Keratinocyte (primary cell): ENCODE measurements at regions not wholly inside any gene's neighbourhood (a gene's known extent, or its start where the extent isn't known, plus 50 kb on each side); places are given as distances from the start of the nearest gene placed in this dataset.

Experiments used
- DNase-seq: peaks from one replicate; pipeline ENCODE4 v3.0.0-alpha.2; 2011; ENCODE audit warnings: low read depth, missing footprints, low spot score
- FAIRE-seq: peaks from 2 replicates; lab custom pipeline; 2011; peaks lifted over from hg19 to GRCh38; lab: Jason Lieb, UNC
- H2AFZ ChIP-seq: 2 replicates; pipeline ENCODE4 v1.6.0; 2012; ENCODE audit warnings: low read length, control low read depth, inconsistent platforms; ENCODE audit not compliant: control insufficient read depth
- H3K27ac ChIP-seq: 2 replicates; pipeline ENCODE4 v1.5.1; 2011; ENCODE audit warnings: low read length; ENCODE audit not compliant: control insufficient read depth, insufficient read depth
- H3K27me3 ChIP-seq: 3 replicates; pipeline ENCODE4 v1.6.0; 2011; ENCODE audit warnings: low read length; ENCODE audit not compliant: control insufficient read depth, insufficient read depth; ENCODE audit errors: extremely low read depth
- H3K36me3 ChIP-seq, 2 experiments: 2 replicates in 1 of 2; 3 replicates in 1 of 2; pipeline ENCODE4 v1.5.1; 2011; ENCODE audit warnings: low read length in 2 of 2, mild to moderate bottlenecking in 1 of 2; ENCODE audit not compliant: control insufficient read depth in 2 of 2, insufficient read depth in 2 of 2; ENCODE audit errors: extremely low read depth in 1 of 2
- H3K4me1 ChIP-seq: 3 replicates; pipeline ENCODE4 v1.5.1; 2011; ENCODE audit warnings: low read length; ENCODE audit not compliant: control insufficient read depth, insufficient read depth; ENCODE audit errors: extremely low read depth
- H3K4me2 ChIP-seq: 3 replicates; pipeline ENCODE4 v1.6.0; 2011; ENCODE audit warnings: low read depth, low read length; ENCODE audit not compliant: control insufficient read depth, insufficient read depth; ENCODE audit errors: extremely low read depth
- H3K4me3 ChIP-seq, 3 experiments: fragments of 200-600 bp in 1 of 3; sonication (generic) in 1 of 3; 2 replicates in 2 of 3; 3 replicates in 1 of 3; pipeline ENCODE4 v1.5.1; 2011 to 2016; ENCODE audit warnings: low read length in 3 of 3, mild to moderate bottlenecking in 3 of 3, control low read depth in 2 of 3, inconsistent platforms in 1 of 3, low read depth in 1 of 3, mixed read lengths in 1 of 3, mixed run types in 1 of 3, moderate library complexity in 1 of 3; ENCODE audit not compliant: control insufficient read depth in 2 of 3, insufficient read depth in 2 of 3; ENCODE audit errors: extremely low read depth in 1 of 3
- H3K79me2 ChIP-seq: 2 replicates; pipeline ENCODE4 v1.6.0; 2012; ENCODE audit warnings: low read length; ENCODE audit not compliant: control insufficient read depth, insufficient read depth
- H3K9ac ChIP-seq: 3 replicates; pipeline ENCODE4 v1.6.0; 2011; ENCODE audit warnings: low read length; ENCODE audit not compliant: control insufficient read depth, insufficient read depth; ENCODE audit errors: extremely low read depth
- H3K9me1 ChIP-seq: 3 replicates; pipeline ENCODE4 v1.6.0; 2011; ENCODE audit warnings: low read length; ENCODE audit not compliant: control insufficient read depth, insufficient read depth; ENCODE audit errors: extremely low read depth
- H3K9me3 ChIP-seq: 2 replicates; pipeline ENCODE4 v1.5.1; 2012; ENCODE audit warnings: low read depth, low read length; ENCODE audit not compliant: control insufficient read depth
- H4K20me1 ChIP-seq: 3 replicates; pipeline ENCODE4 v1.6.0; 2011; ENCODE audit warnings: low read length; ENCODE audit not compliant: control insufficient read depth, insufficient read depth; ENCODE audit errors: extremely low read depth
- CTCF ChIP-seq, 3 experiments: IDR thresholded peaks in 1 of 3; conservative IDR thresholded peaks in 1 of 3; optimal IDR thresholded peaks in 1 of 3; 2 replicates in 2 of 3; 3 replicates in 1 of 3; pipeline versions ENCODE3 to v1.5.1; 2011; ENCODE audit warnings: low read length in 3 of 3, mild to moderate bottlenecking in 3 of 3, moderate library complexity in 2 of 3, control low read depth in 1 of 3, inconsistent platforms in 1 of 3; ENCODE audit not compliant: insufficient read depth in 2 of 3; ENCODE audit errors: extremely low read depth in 1 of 3
- EZH2 ChIP-seq: IDR thresholded peaks from one replicate; pipeline ENCODE4 v1.6.1; 2012; ENCODE audit warnings: inconsistent platforms, mild to moderate bottlenecking, low read length, moderate library complexity
- dilution Hi-C: fragments of 300-500 bp; cut with MboI; formaldehyde crosslinking; loops from one replicate; pipeline ENCODE4 v1.7.0; 2020; ENCODE audit warnings: low sequenced_read_pairs; ENCODE audit not compliant: extremely low pct_ligation_motif_present

DNA sequence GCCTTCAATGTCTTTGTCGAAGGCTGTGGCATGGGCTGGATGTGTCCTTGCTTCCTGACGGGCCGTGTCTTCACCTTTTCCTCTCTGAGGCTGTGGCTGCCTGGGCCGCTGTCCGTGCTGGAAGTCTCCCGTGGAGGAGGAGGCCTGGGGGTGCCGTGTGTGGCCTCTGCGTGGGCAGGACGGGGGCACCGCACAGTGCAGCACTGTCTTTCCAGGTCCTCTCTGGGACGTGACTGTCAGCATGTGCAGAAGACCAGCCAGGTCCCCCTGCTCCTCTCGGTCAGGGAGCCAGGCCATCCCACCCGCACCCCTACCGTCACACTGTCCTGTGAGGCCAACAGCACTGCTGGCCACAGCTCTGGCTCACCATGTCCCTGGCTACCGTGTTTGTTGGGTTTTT, 64.4 kb upstream of the ZNF236 start:
- Histone ChIP-seq H3K36me3 (no peaks in the 10 kb centered on the region), H3K9me3 (no peaks in the 10 kb centered on the region), H4K20me1 (no peaks in the 10 kb centered on the region), H3K4me3 (no peak overlapping the region), H3K9me1 (no peaks in the 10 kb centered on the region), H3K9ac (no peak overlapping the region), H3K4me1 (no peaks in the 10 kb centered on the region), H3K27ac (no peak overlapping the region), H3K79me2 (no peaks in the 10 kb centered on the region), H3K27me3 (no peaks in the 10 kb centered on the region), H2AFZ (no peak overlapping the region), H3K4me2 (no peak overlapping the region)
- DNase-seq (no peak), FAIRE-seq (no peak)
- TF ChIP-seq CTCF (optimal IDR thresholded peaks at IDR 0.05 in 1 of 3, IDR thresholded peaks at IDR 0.05 in 1 of 3, conservative IDR thresholded peaks at IDR 0.05 in 1 of 3; ENCODE audit: extremely low read depth in 1 of 3, insufficient read depth in 2 of 3, low read length in 3 of 3) (no peak), EZH2 (no peak)
- dilution Hi-C loops: no loop called here

- Histone ChIP-seq H3K4me1 (no peaks in the 10 kb centered on the region), H3K4me2 (no peak overlapping the region), H3K27ac (no peak overlapping the region), H3K27me3 (no peaks in the 10 kb centered on the region), H3K9me1 (no peaks in the 10 kb centered on the region), H2AFZ (no peak overlapping the region), H3K79me2 (no peaks in the 10 kb centered on the region), H3K36me3 (no peaks in the 10 kb centered on the region), H3K9ac (no peak overlapping the region), H3K4me3 (no peak overlapping the region), H3K9me3 (no peaks in the 10 kb centered on the region), H4K20me1 (no peaks in the 10 kb centered on the region)
- FAIRE-seq (no peak), DNase-seq (no peak)
- TF ChIP-seq EZH2 (no peak), CTCF (optimal IDR thresholded peaks at IDR 0.05 in 1 of 3, IDR thresholded peaks at IDR 0.05 in 1 of 3, conservative IDR thresholded peaks at IDR 0.05 in 1 of 3; ENCODE audit: extremely low read depth in 1 of 3, insufficient read depth in 2 of 3, low read length in 3 of 3) (no peak)
- dilution Hi-C loops: no loop called here
These were observed 65.0 kb upstream of the ZNF236 start for GRCh38 chr18:76757335-76757734.
